Muscle layer of colon (tissue), 2 donors: ENCODE measurements at regions not wholly inside any gene's neighbourhood (a gene's known extent, or its start where the extent isn't known, plus 50 kb on each side); places are given as distances from the start of the nearest gene placed in this dataset.

Experiments
- H3K27ac ChIP-seq: one replicate; pipeline ENCODE4 v1.7.0; 2013; ENCODE audit warnings: low read depth, mild to moderate bottlenecking, low read length, moderate library complexity
- H3K27me3 ChIP-seq, 2 donors: one replicate each; pipeline ENCODE4 v1.7.0; 2013; ENCODE audit warnings: low read length in 2 of 2, mild to moderate bottlenecking in 2 of 2; ENCODE audit not compliant: insufficient read depth in 2 of 2, control insufficient read depth in 1 of 2
- H3K36me3 ChIP-seq: one replicate; pipeline ENCODE4 v1.7.0; 2013; ENCODE audit warnings: mild to moderate bottlenecking, low read length; ENCODE audit not compliant: insufficient read depth
- H3K4me1 ChIP-seq: one replicate; pipeline ENCODE4 v1.7.0; 2013; ENCODE audit warnings: mild to moderate bottlenecking, low read length; ENCODE audit not compliant: insufficient read depth
- H3K4me3 ChIP-seq, 2 donors: one replicate each; pipeline ENCODE4 v1.7.0; 2013; ENCODE audit warnings: low read length in 2 of 2, low read depth in 1 of 2, mild to moderate bottlenecking in 1 of 2, moderate library complexity in 1 of 2
- H3K9ac ChIP-seq: one replicate; pipeline ENCODE4 v1.7.0; 2013; ENCODE audit warnings: low read length
- H3K9me3 ChIP-seq: one replicate; pipeline ENCODE4 v1.7.0; 2013; ENCODE audit warnings: mild to moderate bottlenecking, low read length
- donor health status: abdominal sarcoma.
- donor health status: Adenocarcinoma of cecum.

GRCh38 chr10:36278176-36278575 lies 636.1 kb upstream of the FZD8 start:
- H3K4me3 ChIP-seq = no peak overlapping the region
- no peak overlapping the region for H3K9ac ChIP-seq
- no peak overlapping the region for H3K27ac ChIP-seq
- H3K27me3 ChIP-seq = no peaks in the 10 kb centered on the region
- H3K4me1 ChIP-seq = peaks cover 19% of the 10 kb centered on the region
- no peaks in the 10 kb centered on the region for H3K36me3 ChIP-seq
- H3K9me3 ChIP-seq = no peaks in the 10 kb centered on the region

GRCh38 chr10:36277459-36277858 lies 635.4 kb upstream of the FZD8 start:
- H3K9ac ChIP-seq = no peak overlapping the region
- H3K27me3 ChIP-seq = no peaks in the 10 kb centered on the region
- peaks cover 19% of the 10 kb centered on the region for H3K4me1 ChIP-seq
- no peaks in the 10 kb centered on the region for H3K9me3 ChIP-seq
- H3K4me3 ChIP-seq = no peak overlapping the region
- H3K36me3 ChIP-seq = no peaks in the 10 kb centered on the region
- no peak overlapping the region for H3K27ac ChIP-seq

GRCh38 chr10:36271627-36272340 lies 629.7 kb upstream of the FZD8 start:
- Histone ChIP-seq H3K27me3 (no peaks in the 10 kb centered on the region), H3K27ac (no peak overlapping the region), H3K4me1 (no peaks in the 10 kb centered on the region), H3K9me3 (no peaks in the 10 kb centered on the region), H3K36me3 (no peaks in the 10 kb centered on the region), H3K4me3 (no peak overlapping the region), H3K9ac (no peak overlapping the region)

- Histone ChIP-seq H3K27ac (no peak overlapping the region), H3K36me3 (no peaks in the 10 kb centered on the region), H3K9me3 (no peaks in the 10 kb centered on the region), H3K27me3 (no peaks in the 10 kb centered on the region), H3K4me1 (no peaks in the 10 kb centered on the region), H3K9ac (no peak overlapping the region), H3K4me3 (no peak overlapping the region)
These were observed 627.1 kb upstream of the FZD8 start for GRCh38 chr10:36269222-36269621.

GRCh38 chr10:36266923-36267322 lies 624.8 kb upstream of the FZD8 start:
- no peak overlapping the region for H3K4me3 ChIP-seq
- no peaks in the 10 kb centered on the region for H3K9me3 ChIP-seq
- H3K4me1 ChIP-seq = no peaks in the 10 kb centered on the region
- H3K27ac ChIP-seq = no peak overlapping the region
- no peak overlapping the region for H3K9ac ChIP-seq
- no peaks in the 10 kb centered on the region for H3K27me3 ChIP-seq
- H3K36me3 ChIP-seq = no peaks in the 10 kb centered on the region

- Histone ChIP-seq H3K4me3 (no peak overlapping the region), H3K9ac (no peak overlapping the region), H3K9me3 (no peaks in the 10 kb centered on the region), H3K4me1 (no peaks in the 10 kb centered on the region), H3K27ac (no peak overlapping the region), H3K36me3 (no peaks in the 10 kb centered on the region), H3K27me3 (no peaks in the 10 kb centered on the region)
These were observed 623.6 kb upstream of the FZD8 start for GRCh38 chr10:36265741-36266140.

GRCh38 chr10:36263871-36264270 lies 621.8 kb upstream of the FZD8 start:
- H3K9ac ChIP-seq = no peak overlapping the region
- no peak overlapping the region for H3K4me3 ChIP-seq
- no peaks in the 10 kb centered on the region for H3K27me3 ChIP-seq
- H3K27ac ChIP-seq = no peak overlapping the region
- no peaks in the 10 kb centered on the region for H3K36me3 ChIP-seq
- no peaks in the 10 kb centered on the region for H3K9me3 ChIP-seq
- no peaks in the 10 kb centered on the region for H3K4me1 ChIP-seq

- Histone ChIP-seq H3K27me3 (no peaks in the 10 kb centered on the region), H3K9ac (no peak overlapping the region), H3K9me3 (no peaks in the 10 kb centered on the region), H3K4me1 (no peaks in the 10 kb centered on the region), H3K4me3 (no peak overlapping the region), H3K36me3 (no peaks in the 10 kb centered on the region), H3K27ac (no peak overlapping the region)
These were observed 614.9 kb upstream of the FZD8 start for GRCh38 chr10:36256948-36257356.

GRCh38 chr10:36256166-36256565 lies 614.1 kb upstream of the FZD8 start:
- no peak overlapping the region for H3K27ac ChIP-seq

GRCh38 chr10:36254199-36254598 lies 612.1 kb upstream of the FZD8 start:
- Histone ChIP-seq H3K27ac (no peak overlapping the region), H3K9ac (no peak overlapping the region), H3K36me3 (no peaks in the 10 kb centered on the region), H3K9me3 (no peaks in the 10 kb centered on the region), H3K4me3 (no peak overlapping the region), H3K27me3 (no peaks in the 10 kb centered on the region), H3K4me1 (no peaks in the 10 kb centered on the region)

More at GRCh38 chr10:36256166-36256565, 614.1 kb upstream of the FZD8 start:
- no peak overlapping the region for H3K9ac ChIP-seq
- H3K4me1 ChIP-seq = no peaks in the 10 kb centered on the region
- no peaks in the 10 kb centered on the region for H3K36me3 ChIP-seq
- no peaks in the 10 kb centered on the region for H3K27me3 ChIP-seq
- H3K9me3 ChIP-seq = no peaks in the 10 kb centered on the region
- no peak overlapping the region for H3K4me3 ChIP-seq

GRCh38 chr10:36253731-36254130 lies 611.6 kb upstream of the FZD8 start:
- no peaks in the 10 kb centered on the region for H3K27me3 ChIP-seq
- no peaks in the 10 kb centered on the region for H3K4me1 ChIP-seq

GRCh38 chr10:36251068-36251467 lies 609.0 kb upstream of the FZD8 start:
- H3K4me1 ChIP-seq = no peaks in the 10 kb centered on the region
- no peak overlapping the region for H3K9ac ChIP-seq
- H3K27me3 ChIP-seq = no peaks in the 10 kb centered on the region
- no peaks in the 10 kb centered on the region for H3K36me3 ChIP-seq
- no peaks in the 10 kb centered on the region for H3K9me3 ChIP-seq
- H3K27ac ChIP-seq = no peak overlapping the region
- H3K4me3 ChIP-seq = no peak overlapping the region

More at GRCh38 chr10:36253731-36254130, 611.6 kb upstream of the FZD8 start:
- Histone ChIP-seq H3K27ac (no peak overlapping the region), H3K36me3 (no peaks in the 10 kb centered on the region), H3K9ac (no peak overlapping the region), H3K9me3 (no peaks in the 10 kb centered on the region), H3K4me3 (no peak overlapping the region)
